GOT3 (cell line): ENCODE measurements at regions not wholly inside any gene's neighbourhood (a gene's known extent, or its start where the extent isn't known, plus 50 kb on each side); places are given as distances from the start of the nearest gene placed in this dataset.
"Not testable (repeated sequence)": the region's sequence is repeated elsewhere in the genome, so short reads cannot be mapped to it uniquely, and the experiment has no call there.

Experiments used
- DNase-seq: peaks from one replicate; lab custom pipeline; 2025; ENCODE audit warnings: mixed read lengths; lab: John Stamatoyannopoulos, UW

GRCh38 chr7:118938845-118939244 lies 714.3 kb downstream of the ANKRD7 start:
- DNase-seq = no peak

GRCh38 chr7:118944271-118944670 lies 719.8 kb downstream of the ANKRD7 start:
- DNase-seq = no peak

- no peak for DNase-seq
Observed at GRCh38 chr7:118945911-118946682, 721.6 kb downstream of the ANKRD7 start.

- DNase-seq = no peak
Observed at GRCh38 chr7:118948508-118948907, 724.0 kb downstream of the ANKRD7 start.

GRCh38 chr7:118949031-118949430 lies 724.5 kb downstream of the ANKRD7 start:
- no peak for DNase-seq

GRCh38 chr7:118956285-118956684 lies 731.8 kb downstream of the ANKRD7 start:
- not testable (repeated sequence) for DNase-seq

GRCh38 chr7:118969370-118969769 lies 744.9 kb downstream of the ANKRD7 start:
- DNase-seq = no peak

- no peak for DNase-seq
Observed at GRCh38 chr7:118971706-118972105, 747.2 kb downstream of the ANKRD7 start.

- DNase-seq = no peak
Observed at GRCh38 chr7:118974836-118975235, 750.3 kb downstream of the ANKRD7 start.

GRCh38 chr7:118995350-118995749 lies 770.8 kb downstream of the ANKRD7 start:
- DNase-seq = no peak

- DNase-seq = no peak
Observed at GRCh38 chr7:119007236-119007635, 782.7 kb downstream of the ANKRD7 start.

- no peak for DNase-seq
Observed at GRCh38 chr7:119010635-119011034, 786.1 kb downstream of the ANKRD7 start.

GRCh38 chr7:119026391-119026790 lies 801.9 kb downstream of the ANKRD7 start:
- no peak for DNase-seq

GRCh38 chr7:119028736-119029135 lies 804.2 kb downstream of the ANKRD7 start:
- no peak for DNase-seq

GRCh38 chr7:119032136-119032535 lies 807.6 kb downstream of the ANKRD7 start:
- DNase-seq = not testable (repeated sequence)

- no peak for DNase-seq
Observed at GRCh38 chr7:119033641-119034040, 809.1 kb downstream of the ANKRD7 start.

GRCh38 chr7:119037941-119038340 lies 813.4 kb downstream of the ANKRD7 start:
- DNase-seq = no peak

- DNase-seq = no peak
Observed at GRCh38 chr7:119046068-119046467, 821.6 kb downstream of the ANKRD7 start.

- no peak for DNase-seq
Observed at GRCh38 chr7:119065966-119066365, 841.5 kb downstream of the ANKRD7 start.

GRCh38 chr7:119086026-119086425 lies 861.5 kb downstream of the ANKRD7 start:
- DNase-seq = no peak

- no peak for DNase-seq
Observed at GRCh38 chr7:119090851-119091250, 866.3 kb downstream of the ANKRD7 start.

GRCh38 chr7:119096683-119097082 lies 872.2 kb downstream of the ANKRD7 start:
- DNase-seq = no peak

- not testable (repeated sequence) for DNase-seq
Observed at GRCh38 chr7:119100611-119101258, 876.2 kb downstream of the ANKRD7 start.

- DNase-seq = no peak
Observed at GRCh38 chr7:119102291-119102690, 877.8 kb downstream of the ANKRD7 start.
